ENCODE measurements at regions not wholly inside any gene's neighbourhood (a gene's known extent, or its start where the extent isn't known, plus 50 kb on each side); places are given as distances from the start of the nearest gene placed in this dataset.

DNA sequence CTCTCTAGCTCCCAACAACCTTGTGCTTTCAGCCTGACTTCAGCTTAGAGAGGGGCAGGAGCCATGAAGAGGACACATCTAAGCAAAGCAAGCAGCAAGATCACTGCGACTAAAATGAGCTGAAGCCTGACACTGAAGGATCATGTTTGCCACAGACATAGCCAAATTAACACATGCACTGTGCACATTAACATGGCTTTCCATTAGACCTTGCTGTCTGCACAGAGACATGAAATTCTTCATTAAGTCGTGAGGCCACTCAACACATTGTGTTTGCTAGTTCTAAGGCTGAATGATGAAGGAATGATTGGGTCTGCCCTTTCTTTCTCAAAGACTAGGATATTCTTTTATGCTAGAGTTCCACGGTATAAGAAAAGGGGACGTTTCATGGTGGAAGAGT is 558.3 kb upstream of the PSMD7 start:
- DNase-seq: no peak

DNA sequence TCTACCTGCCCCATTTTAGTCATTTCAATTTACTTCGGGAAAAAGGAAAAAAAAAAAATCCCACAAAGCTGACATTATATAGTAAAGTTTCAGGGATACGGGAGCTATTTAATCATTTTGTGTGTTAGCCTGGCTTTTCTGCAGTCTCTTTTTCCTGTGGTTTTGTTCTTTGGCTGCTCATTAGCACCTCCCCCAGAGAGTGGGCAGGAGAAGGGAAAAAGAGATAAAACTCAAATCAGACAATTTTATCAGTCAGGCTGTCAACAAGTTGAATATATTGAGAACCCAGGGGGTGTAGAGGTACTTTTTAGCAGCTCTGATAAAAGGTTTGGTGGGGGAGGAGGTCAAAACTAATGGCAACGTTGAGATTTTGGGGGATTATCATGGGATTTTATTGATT is 559.0 kb upstream of the PSMD7 start:
- DNase-seq: no peak

DNA sequence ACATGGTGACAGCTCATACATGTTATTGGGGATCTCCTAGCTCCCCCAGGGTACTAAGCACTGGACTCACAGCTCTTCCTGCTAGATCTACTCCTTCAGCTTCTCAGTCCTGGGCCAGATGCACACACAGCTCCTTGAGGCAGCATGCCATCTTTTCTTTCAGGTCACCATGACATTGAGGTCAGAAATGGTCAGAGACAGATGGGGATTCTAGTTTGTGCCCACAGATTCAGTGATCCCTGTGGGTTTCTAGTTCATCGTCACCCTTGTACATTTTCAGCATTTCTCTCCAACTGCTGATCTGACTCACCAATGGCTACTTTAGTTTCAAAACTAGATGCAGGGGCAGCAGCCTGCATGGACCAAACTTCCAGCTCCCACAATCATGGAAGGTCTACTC is 560.7 kb upstream of the PSMD7 start:
- no peak for DNase-seq

DNA sequence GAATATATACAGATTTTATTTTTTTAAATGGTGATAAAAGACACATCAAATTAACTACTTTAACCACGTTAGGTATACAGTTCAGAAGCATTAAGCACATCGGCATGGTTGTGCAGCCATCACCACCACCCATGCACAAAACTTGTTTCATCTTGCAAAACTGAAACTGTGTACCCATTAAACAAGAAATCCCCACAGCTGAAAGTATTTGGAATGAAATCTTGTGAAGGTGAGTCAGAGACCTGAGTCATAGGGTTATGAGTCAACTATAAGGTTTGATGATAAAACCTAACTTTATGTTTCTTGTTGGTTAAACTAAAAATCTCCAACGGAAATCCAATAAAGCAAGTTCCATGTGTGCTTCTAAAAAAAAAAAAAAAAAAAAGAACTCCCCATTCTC is 561.6 kb upstream of the PSMD7 start:
- DNase-seq: no peak

DNA sequence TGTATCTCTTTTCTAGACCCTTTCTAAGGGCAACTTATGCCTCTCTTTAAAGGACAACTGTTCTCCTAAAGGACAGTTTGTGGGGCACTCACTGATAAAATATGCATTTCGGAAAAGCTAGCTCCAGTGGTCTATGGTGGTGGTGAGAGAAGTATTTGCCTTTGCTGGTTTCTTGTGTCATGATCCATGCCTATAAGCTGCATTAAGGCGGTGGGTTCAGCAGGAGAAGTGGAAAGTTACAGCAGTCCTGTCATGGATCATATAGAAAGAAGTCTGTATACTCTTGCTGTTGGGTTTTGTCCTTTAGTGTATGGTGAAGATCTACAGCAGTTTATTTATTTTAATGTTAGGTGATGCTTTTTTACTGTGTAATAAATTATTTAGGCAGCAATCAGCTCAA is 563.9 kb upstream of the PSMD7 start:
- no peak for DNase-seq

DNA sequence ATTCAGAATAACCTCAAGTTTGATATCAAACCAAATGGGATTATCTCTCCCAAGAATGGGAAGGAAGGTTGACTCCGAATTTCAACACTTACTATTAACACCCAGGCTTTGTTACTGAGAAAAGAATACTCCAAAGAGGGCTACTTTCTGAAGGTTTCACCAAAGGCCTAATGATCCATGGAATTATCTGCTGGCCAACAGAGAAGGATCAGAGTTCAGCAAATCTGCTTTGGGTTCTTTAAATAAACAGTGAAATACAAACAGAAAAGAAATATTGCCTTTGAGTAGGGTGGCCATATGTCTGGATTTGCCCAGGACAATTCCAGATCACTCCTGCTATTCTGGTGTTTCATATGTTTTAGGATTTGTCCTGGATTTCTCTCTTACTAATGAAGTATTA is 564.5 kb upstream of the PSMD7 start:
- DNase-seq: no peak

DNA sequence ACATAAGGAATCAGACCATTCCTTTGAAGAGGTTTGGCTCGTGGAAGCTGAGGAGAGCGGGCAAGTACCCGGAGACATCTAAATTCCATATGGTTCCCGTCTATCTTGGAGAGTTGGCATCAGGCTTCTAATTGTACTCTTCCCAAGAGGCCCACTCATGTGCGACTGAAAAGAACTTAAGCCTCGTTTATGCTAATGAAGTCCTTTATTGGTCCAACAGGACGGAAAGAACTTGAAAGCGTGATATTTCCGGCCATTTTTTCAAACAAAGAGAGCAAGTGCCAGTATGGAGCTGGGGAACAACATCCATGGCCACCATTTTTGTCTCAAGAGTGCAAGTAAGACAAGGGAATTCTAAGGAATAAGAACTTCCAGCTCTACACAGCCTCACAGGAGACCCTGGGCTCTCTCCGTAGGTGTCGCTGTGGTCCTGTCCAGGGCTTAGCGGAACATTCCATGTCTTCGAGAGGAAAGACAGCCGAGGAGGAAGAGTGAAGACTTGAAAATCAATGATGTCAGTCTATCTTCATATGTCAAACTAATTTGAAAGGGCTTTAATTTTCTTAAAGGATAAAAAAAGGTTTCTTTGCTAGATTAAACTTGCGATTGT is 566.0 kb upstream of the PSMD7 start:
- DNase-seq: peak in 1 of 3 experiments; percentile 1

DNA sequence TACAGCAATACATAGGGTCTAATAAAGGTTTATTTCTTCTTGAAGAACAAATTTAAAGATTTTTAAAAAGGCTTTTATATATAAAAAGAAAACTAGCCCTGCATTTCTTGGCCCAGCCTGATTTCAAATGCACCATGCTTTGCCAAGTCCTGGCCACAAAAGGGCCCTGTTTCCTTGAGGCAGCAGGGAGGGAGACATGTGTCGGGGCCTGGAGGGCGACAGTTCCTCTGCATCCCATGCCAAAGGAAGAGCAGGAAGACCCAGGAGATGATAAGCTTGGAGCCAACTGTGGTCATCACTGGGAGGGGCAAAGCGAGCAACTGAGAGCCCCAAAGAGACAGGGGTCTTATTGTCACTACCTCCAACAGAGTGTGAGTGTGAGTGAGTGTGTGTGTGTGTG is 571.5 kb upstream of the PSMD7 start:
- DNase-seq: no peak

DNA sequence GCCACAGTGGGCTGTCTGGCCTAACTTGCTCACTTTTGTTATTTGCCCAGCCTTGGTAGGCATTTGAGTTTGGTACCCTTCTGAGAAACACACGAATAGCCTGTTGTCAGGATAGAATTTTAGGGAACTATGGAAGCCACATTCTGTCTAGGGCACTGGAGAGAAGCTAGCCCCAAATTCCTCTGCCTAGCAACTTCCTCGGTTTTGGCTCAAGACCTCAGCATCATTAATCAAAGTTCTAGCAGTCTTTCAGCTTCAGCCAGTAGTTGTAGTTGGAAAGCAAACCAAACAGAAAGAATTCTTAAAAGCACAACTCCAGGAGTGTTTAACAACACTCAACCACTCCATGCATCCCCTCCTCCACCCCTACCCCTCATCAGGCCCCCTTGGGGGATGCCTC is 572.1 kb upstream of the PSMD7 start:
- DNase-seq: no peak

DNA sequence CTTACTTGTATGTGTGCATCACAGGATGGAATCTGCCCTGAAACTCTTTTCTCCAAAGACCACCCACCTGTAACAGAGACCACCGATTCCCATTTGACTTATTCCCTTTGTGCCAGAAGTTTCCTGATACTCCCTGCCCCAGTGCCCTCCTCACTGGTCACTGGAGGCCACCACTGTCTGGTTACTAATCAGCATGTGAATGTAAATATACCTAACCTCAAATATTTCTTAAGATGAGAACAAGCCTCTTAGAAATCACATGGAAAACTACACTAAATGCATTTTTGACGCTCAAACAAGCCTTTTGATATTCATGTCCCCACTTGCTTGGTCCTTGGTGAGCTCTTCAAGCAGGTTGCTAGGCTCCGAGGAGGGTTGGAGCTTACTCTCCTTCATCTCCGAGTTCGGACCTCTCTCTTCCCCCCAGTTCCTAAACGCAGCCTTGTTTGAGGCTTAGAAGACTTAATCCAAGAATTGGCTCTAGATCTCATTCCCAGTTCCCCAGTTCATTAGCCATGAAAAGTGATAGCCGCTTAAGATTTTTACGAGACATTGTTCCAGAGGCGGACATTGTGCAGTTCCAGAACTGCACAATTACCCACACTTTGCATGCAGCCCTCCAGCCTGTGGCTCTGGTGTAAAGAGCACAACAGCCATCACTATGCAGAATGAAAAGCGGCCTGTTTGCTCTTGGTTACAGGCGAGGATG is 579.2 kb upstream of the PSMD7 start:
- DNase-seq: peak in 1 of 3 experiments; percentile 78

DNA sequence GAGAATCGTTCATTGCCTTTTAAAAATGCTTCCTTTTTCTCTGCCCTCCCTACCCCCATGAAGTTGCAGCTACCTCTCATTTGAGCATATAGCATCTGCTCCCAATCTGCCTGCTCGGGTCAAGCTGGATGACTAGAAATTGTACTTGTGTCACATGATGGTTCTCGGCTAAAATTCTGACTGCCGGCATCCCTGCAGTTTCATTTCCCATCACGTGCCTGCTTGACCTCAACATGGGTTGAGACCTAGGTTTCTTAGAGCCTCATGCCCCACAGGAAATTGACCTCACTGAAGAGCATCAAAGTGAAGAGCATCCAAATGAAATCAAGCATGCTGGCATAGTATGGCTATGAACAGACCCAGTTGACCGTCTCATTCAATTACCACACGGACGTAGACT is 581.6 kb upstream of the PSMD7 start:
- DNase-seq: no peak

DNA sequence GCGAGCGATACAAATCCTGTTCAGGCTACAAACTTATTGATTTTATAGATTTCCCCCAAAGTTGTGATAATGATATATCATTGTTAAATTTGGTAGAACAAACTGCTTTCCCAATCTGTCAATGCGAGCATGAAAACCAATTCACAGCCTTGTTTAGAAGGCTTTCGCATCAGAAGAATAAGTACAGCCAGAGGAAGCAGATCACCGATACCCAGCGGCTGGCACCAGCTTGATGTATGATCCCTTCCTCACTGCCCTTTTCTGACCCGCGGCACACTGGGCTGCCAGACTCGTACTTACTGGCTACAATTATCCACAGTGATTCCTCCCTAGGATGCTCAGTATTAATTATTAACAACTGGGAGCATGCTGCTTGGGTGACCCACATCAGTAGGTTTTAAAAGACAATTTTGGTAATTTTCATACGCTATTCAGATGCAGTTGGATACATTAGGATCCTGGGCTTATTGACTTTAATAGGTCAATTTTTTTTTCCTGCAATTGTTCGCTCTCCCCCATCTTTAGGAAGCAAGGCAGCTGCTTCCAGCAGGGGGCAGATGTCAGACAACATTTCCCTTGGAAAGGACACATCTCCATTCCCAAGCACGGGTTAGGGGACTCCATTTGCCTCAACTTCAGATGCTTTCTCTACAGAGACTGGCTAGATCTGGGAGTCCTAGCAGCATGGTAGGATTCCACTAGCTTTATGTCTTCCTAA is 582.7 kb upstream of the PSMD7 start:
- DNase-seq: peak in 1 of 3 experiments; percentile 30

DNA sequence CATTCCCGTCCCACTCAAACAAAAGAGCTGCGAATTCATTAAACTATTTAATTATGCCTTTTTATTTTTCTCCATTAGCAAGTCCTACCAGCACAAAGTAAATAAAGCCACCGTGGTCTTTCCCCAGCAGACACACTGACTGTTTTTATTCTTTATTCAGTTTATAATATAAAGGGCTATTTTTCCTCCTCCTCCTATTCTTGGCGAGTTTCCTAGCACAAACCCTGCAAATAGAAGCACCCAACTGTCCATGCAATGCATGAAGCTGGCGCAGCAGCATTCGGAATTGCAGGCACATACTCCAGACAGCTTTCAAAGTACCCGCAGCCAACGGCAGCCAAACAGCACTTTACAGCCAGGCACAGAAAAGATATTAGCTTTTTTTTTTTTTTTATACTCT is 583.4 kb upstream of the PSMD7 start:
- DNase-seq: peak in 1 of 3 experiments; percentile 19

DNA sequence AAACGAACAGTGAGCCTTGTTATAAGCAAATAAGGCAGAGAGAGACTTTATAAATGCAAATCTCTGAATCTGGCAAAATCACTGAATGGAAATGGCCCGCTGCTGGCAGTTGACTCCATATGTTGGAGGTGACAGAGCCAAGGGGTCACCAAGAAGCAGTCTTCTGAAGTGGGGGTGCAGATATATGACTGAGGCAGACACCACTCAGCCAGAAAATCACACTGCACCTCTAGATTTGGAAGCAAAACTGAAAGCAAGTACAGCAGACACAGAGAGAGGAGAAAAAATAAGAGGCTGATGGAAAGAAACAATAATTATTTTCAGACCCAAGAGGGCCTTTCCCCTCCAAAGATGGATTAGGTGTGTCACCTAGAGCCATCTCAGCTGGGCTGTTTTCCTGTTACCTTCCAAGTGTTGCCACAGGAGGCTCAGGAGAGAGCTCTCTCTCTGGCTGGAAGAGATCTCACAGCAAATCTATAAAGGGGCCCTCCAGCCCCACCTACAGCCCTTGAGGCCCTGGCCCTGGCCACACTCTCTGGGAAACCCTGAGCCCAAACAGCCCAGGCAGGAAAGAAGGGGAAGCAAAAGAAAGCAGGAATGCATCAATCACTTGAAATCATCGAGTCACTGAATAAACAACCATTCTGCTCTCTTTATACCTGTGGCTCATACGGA is 585.1 kb upstream of the PSMD7 start:
- DNase-seq: no peak

DNA sequence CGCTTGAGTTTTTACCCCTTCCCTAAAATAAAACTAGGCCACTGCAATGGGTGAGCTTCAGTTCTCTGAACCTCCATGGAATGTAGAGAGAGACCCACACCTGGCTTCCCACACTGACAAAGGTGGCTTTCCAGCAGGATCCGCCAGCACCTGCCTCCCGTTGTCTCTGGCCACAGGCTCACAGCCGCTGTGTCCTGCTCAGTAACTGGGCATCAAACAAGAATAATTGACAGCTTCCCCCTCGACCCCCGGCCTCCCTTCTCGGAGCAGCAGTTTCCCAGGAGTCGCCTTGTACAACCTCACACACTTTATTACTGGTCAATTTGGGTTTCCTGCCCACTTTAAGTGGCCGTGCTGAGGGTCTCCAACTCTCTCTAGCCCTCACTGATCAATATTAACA is 586.1 kb upstream of the PSMD7 start:
- DNase-seq: no peak

DNA sequence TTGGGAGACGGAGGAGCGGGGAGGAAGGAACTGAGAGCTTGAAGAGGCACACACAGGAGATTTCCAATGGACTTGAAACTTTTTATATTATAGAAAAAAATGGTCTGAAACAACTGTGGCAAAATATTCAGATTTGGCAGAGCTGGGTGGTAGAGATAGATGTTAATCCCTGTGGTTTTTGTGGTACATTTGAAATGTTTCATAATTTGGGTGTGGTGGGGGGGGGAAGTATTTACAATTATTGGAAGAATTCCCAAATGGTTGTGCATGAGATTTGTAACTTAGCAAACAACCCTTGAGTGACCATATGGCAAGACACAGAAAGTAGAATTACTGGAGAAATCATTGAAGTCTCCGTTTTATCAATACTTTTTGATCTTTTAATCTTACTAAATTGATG is 588.8 kb upstream of the PSMD7 start:
- DNase-seq: no peak

DNA sequence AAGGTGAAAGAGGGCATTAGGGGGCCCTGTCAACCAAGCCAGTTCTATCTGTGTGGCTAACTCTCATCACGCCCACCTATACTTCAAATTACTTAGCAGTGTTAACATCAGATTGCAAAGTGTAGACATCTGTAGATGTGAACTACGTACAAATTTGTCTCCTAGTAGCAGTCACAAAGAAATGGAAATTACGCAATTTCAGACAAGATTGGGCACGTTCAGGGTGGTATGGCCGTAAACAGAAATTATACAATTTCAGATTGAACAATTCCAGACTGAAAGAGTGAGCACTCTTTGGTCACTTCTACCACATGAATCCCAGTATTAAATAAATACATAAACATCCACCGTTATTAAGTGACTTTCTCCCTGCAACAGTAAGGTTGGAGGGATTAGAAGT is 592.7 kb upstream of the PSMD7 start:
- no peak for DNase-seq

DNA sequence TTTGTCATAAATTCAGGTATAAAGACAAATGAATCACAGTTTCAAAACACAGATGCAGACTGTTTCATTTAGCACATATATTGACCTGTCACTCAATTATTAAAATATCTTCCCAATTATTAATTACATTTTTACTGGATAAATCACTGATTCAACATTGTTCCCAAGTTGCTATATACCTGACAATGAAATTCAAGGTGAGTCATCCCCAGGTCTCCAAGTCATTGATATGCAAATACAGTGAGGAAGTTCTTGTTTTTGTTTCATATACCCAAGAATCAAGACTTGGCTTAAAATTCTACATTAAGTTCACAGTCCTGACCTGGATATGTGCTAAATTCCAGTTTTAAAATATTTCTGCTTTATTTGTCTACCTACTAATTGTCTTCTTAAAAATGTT is 599.3 kb upstream of the PSMD7 start:
- no peak for DNase-seq

DNA sequence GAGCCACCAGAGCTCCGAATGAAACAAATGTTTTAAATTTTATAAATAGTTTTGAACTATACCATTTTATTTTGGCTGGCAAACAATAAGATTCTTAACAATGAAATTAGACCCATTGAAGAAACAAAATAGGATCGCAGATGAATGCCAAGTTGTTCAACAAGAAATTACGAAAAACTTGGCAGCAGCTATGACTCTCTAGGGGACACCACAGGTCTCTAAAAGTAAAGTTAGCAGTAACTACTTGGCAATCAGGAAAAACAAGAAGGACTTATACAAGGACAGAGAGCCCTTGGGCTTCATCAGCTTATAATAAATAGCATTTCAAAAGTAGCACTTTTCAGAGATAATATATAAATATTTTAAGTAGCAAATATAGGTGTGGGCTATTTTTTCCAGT is 603.8 kb upstream of the PSMD7 start:
- DNase-seq: no peak

DNA sequence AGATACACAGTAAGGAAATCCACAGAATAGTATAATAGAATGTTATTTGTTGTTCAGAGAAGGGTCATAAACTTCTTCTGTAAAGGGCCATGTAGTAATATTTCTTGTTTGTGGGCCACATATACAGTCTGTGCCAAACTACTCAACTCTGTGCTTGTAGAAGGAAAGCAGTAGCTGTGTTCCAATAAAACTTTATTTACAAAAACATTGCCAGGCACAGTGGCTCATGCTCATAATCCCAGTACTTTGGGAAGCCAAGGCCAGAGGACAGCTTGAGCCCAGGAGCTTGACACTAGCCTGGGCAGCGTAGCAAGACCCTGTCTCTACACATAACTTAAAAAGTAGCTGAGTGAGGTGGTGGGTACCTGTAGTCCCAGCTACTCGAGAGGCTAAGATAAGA is 612.8 kb upstream of the PSMD7 start:
- DNase-seq: no peak

DNA sequence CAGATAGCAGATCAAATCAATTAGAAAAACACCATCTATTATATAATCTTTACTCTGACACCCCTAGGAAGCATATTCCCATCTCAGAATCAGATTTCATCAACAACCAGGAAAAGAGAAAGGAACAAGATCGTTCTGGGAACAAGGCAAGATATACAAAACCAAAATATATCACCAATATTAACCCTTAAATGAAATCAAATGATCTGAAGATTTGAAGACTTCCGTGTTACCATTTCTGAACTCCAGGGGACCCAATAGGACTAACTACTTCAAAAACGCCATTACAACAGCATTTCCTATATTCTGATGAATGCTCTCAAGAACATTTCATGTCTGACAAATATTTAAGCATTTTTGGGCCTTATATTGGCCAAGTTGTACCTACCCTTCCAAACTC is 624.2 kb upstream of the ZFHX3 start:
- DNase-seq: peak in 1 of 3 experiments; percentile 6

DNA sequence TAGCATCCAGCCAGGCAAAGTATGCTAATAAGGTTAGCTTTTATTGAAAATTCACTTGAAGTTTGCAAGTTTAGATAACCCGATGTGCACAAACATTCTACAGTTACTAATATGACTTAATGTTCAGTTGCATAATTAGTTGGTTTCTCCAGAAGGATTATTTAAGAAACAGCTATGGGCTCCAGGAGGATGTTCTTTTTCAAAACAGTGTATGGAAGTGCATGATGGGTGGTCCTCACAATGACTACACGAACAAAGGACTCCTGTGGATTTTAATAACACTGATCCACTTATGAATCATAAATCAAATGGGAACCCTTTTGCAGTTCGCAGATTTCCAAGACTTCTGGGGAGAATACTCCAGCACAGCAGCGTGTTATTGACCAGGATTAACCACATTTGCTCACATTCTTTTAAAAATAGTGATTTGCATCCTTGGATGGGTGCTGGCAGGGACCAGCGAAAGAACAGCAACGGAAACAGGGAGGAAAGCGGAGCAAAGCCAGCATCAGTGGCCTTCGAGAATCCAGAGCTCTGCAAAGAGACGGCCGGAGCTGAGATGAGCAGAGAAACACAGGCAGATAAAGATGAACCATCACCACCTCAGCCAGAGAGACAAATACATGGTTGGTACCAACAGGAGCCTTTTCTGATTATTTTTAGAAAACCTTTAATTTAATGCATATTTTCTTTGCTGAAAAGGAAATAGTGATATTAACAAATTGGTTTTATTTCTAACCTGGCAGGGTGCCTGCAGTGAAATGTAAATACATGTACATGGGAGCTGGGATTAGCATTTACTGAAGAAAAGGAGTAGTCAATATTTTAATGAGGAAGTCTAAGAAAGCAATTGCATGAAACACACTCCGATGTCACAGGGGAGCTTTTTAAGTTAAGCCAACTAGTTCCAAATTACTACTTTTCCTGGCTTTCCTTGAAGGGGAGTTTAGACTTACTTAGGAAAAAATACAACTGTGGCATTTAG is 623.2 kb upstream of the ZFHX3 start:
- peak in 2 of 3 experiments; percentile 72 to 92 for DNase-seq

All from NCI-H1417 (cell line).